Neutrophil (primary cell): ENCODE measurements at regions not wholly inside any gene's neighbourhood (a gene's known extent, or its start where the extent isn't known, plus 50 kb on each side); places are given as distances from the start of the nearest gene placed in this dataset.
"Not testable (repeated sequence)": the region's sequence is repeated elsewhere in the genome, so short reads cannot be mapped to it uniquely, and the experiment has no call there.

Source experiments
- H3K27ac ChIP-seq: fragments of 200-600 bp; sonication (generic); 2 replicates; pipeline ENCODE4 v1.5.1; 2016; ENCODE audit warnings: mild to moderate bottlenecking, moderate library complexity
- H3K27me3 ChIP-seq: fragments of 200-600 bp; sonication (generic); 2 replicates; pipeline ENCODE4 v1.6.0; 2016; ENCODE audit warnings: mild to moderate bottlenecking
- H3K36me3 ChIP-seq: fragments of 200-600 bp; sonication (generic); 2 replicates; pipeline ENCODE4 v1.5.1; 2017
- H3K4me1 ChIP-seq, 2 experiments: fragments of 200-600 bp in 1 of 2; sonication (generic) in 1 of 2; 1 replicate in 1 of 2; 2 replicates in 1 of 2; pipeline versions ENCODE4 v1.5.1 to v1.6.1; 2013 to 2016; ENCODE audit warnings: low read depth in 1 of 2, low read length in 1 of 2, mild to moderate bottlenecking in 1 of 2, moderate library complexity in 1 of 2; ENCODE audit not compliant: control insufficient read depth in 1 of 2, insufficient read depth in 1 of 2
- H3K4me3 ChIP-seq, 2 experiments: fragments of 200-600 bp in 1 of 2; sonication (generic) in 1 of 2; 1 replicate in 1 of 2; 2 replicates in 1 of 2; pipeline ENCODE4 v1.5.1; 2013 to 2016; ENCODE audit warnings: low read depth in 1 of 2, low read length in 1 of 2, mild to moderate bottlenecking in 1 of 2, moderate library complexity in 1 of 2
- H3K9me3 ChIP-seq: fragments of 200-600 bp; sonication (generic); 2 replicates; pipeline ENCODE4 v1.5.1; 2016
- TF ChIP-seq, protein P1 (sequence below): fragments of 200-600 bp; sonication (generic); IDR thresholded peaks from 2 replicates; pipeline ENCODE4 v1.5.1; 2016; ENCODE audit warnings: antibody characterized with exemption

- no peak overlapping the region for H3K4me3 ChIP-seq
- H3K36me3 ChIP-seq: no peaks in the 10 kb centered on the region
- TF ChIP-seq, protein P1, sequence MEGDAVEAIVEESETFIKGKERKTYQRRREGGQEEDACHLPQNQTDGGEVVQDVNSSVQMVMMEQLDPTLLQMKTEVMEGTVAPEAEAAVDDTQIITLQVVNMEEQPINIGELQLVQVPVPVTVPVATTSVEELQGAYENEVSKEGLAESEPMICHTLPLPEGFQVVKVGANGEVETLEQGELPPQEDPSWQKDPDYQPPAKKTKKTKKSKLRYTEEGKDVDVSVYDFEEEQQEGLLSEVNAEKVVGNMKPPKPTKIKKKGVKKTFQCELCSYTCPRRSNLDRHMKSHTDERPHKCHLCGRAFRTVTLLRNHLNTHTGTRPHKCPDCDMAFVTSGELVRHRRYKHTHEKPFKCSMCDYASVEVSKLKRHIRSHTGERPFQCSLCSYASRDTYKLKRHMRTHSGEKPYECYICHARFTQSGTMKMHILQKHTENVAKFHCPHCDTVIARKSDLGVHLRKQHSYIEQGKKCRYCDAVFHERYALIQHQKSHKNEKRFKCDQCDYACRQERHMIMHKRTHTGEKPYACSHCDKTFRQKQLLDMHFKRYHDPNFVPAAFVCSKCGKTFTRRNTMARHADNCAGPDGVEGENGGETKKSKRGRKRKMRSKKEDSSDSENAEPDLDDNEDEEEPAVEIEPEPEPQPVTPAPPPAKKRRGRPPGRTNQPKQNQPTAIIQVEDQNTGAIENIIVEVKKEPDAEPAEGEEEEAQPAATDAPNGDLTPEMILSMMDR: no peak
- no peaks in the 10 kb centered on the region for H3K9me3 ChIP-seq
- H3K4me1 ChIP-seq: no peaks in the 10 kb centered on the region
- H3K27me3 ChIP-seq: peaks cover 17% of the 10 kb centered on the region
- H3K27ac ChIP-seq: no peak overlapping the region
These were observed 218.1 kb upstream of the MGAT5 start for GRCh38 chr2:134035605-134036370.

- no peak overlapping the region for H3K27ac ChIP-seq
These were observed 213.8 kb upstream of the MGAT5 start for GRCh38 chr2:134039912-134040581.

DNA sequence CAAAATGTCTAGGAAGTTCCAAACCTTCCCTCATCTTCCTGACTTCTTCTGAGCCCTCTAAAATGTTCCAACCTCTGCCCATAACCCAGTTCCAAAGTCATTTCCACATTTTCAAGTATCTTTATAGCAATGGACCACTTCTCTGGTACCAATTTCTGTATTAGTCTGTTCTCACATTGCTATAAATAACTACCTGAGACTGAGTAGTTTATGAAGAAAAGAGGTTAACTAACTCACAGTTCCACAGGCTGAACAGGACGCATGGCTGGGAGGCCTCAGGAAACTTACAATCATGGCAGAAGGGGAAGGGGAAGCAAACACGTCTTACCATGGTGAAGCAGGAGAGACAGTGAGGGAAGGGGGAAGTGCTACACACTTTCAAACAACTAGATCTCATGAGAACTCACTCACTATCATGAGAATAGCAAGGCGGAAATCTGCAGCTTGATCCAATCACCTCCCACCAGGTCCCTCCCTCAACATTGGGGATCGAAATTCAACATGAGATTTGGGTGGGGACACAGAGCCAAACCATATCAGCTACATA lies 213.2 kb upstream of the MGAT5 start:
- H3K4me3 ChIP-seq, H3K27ac ChIP-seq, H3K27me3 ChIP-seq, H3K9me3 ChIP-seq, H3K36me3 ChIP-seq, H3K4me1 ChIP-seq: not testable (repeated sequence)

More at GRCh38 chr2:134039912-134040581, 213.8 kb upstream of the MGAT5 start:
- Histone ChIP-seq H3K9me3 (no peaks in the 10 kb centered on the region), H3K4me1 (no peaks in the 10 kb centered on the region), H3K27me3 (no peaks in the 10 kb centered on the region), H3K4me3 (no peak overlapping the region), H3K36me3 (no peaks in the 10 kb centered on the region)
- TF ChIP-seq, protein P1: no peak

DNA sequence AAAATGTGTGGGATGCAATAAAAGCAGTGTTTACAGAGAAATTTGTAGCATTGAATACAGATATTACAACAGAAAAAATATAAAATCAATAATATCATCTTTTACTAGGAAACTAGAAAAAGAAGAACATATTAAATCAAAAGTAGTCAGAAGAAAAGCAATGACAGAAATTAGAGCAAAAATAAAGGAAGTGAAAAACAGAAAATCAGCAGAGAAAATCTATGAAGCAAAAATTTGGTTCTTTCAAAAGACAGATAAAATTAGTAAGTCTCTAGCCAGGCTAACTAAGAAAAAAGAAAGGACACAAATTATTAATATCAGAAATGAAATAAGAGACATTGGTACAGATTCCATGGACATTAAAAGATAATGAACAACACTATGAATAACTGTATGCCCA lies 212.0 kb upstream of the MGAT5 start:
- no peaks in the 10 kb centered on the region for H3K4me1 ChIP-seq
- TF ChIP-seq, protein P1: no peak
- H3K27ac ChIP-seq: no peak overlapping the region

DNA sequence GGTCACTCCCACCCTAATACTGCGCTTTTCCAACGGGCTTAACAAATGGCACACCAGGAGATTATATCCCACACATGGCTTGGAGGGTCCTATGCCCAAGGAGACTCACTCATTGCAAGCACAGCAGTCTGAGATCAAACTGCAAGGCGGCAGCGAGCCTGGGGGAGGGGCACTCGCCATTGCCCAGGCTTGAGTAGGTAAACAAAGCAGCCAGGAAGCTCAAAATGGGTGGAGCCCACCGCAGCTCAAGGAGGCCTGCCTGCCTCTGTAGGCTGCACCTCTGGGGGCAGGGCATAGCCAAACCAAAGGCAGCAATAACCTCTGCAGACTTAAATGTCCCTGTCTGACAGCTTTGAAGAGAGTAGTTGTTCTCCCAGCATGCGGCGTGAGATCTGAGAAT lies 210.8 kb upstream of the MGAT5 start:
- H3K36me3 ChIP-seq, H3K4me3 ChIP-seq, H3K4me1 ChIP-seq, H3K27ac ChIP-seq, H3K27me3 ChIP-seq, H3K9me3 ChIP-seq: not testable (repeated sequence)

More for the DNA sequence above, 212.0 kb upstream of the MGAT5 start:
- Histone ChIP-seq H3K9me3 (no peaks in the 10 kb centered on the region), H3K27me3 (no peaks in the 10 kb centered on the region), H3K4me3 (no peak overlapping the region), H3K36me3 (no peaks in the 10 kb centered on the region)

- Histone ChIP-seq H3K27me3 (no peaks in the 10 kb centered on the region), H3K4me3 (no peak overlapping the region), H3K4me1 (no peaks in the 10 kb centered on the region), H3K9me3 (no peaks in the 10 kb centered on the region), H3K36me3 (no peaks in the 10 kb centered on the region), H3K27ac (no peak overlapping the region)
- TF ChIP-seq, protein P1: no peak
These were observed 201.7 kb upstream of the MGAT5 start for GRCh38 chr2:134052173-134052572.
